CD4-positive, alpha-beta T cell treated with Interferon alpha-2 for 1 hour (primary cell): ENCODE measurements at regions not wholly inside any gene's neighbourhood (a gene's known extent, or its start where the extent isn't known, plus 50 kb on each side); places are given as distances from the start of the nearest gene placed in this dataset.
"Not testable (repeated sequence)": the region's sequence is repeated elsewhere in the genome, so short reads cannot be mapped to it uniquely, and the experiment has no call there.

Experiments used
- DNase-seq, 2 donors: peaks; one replicate each; pipeline ENCODE4 v3.0.0-alpha.2; 2020 to 2022

- no peak for DNase-seq
Measured at GRCh38 chr7:98778421-98778820, 91.4 kb downstream of the TMEM130 start.

DNA sequence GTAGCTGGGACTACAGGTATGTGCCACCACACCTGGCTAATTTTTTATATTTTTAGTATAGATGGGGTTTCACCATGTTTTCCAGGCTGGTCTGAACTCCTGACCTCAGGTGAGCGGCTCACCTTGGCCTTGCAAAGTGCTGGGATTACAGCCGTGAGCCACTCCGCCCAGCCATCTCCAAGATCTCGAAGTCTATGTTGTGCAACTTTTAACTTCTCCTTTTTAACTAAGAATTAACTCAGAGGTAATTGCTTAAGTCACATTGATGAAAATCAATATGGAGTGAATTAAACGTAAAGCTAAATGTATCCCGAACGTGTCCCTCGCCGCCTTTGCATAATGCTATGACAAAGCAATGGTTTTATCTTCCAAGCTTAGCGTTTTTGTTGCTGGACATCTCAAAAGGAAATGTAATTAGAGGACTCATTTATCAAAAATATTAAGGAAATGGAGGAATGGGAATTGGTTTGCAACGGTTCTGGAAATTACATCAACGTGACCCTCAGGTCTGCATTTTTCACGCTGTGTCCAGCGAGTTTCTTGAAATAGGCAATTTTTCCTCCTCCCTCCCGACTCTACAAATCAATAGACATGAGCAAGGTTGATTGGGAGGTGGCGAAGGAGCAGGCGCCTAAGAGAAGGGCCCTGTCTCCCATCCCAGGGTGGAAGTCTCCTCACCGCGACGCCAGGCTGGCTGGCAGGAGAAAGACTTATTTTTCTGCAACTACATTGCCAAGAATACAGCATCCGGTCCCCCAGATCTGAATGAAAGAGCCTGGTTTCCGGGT, 89.8 kb downstream of the TMEM130 start:
- no peak for DNase-seq

- DNase-seq = no peak
Measured at GRCh38 chr7:98784216-98784785, 85.5 kb downstream of the TMEM130 start.

- DNase-seq = no peak
Measured at GRCh38 chr7:98785929-98786571, 83.8 kb downstream of the TMEM130 start.

DNA sequence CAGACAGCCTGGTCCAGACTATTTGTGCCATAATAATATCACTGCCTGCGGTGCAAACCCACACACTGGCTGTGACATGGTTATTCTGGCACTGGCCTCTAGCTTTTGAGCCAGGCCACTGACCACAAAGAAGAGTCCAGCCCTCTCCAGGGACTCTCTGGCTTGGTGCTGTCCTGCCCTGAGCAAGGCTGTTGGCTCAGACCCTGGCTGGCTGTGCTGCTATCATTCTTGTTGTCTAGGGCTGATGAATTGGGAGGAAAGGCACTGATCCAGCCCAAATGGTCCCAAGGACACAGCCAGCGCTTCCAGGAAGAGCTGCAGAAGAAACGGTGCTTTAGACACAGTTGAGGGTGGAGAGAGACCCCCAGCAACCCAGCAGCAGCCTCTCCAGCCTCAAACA, 80.8 kb downstream of the TMEM130 start:
- DNase-seq = no peak

GRCh38 chr7:98794453-98794852, 75.4 kb downstream of the TMEM130 start:
- DNase-seq = not testable (repeated sequence)

- DNase-seq = no peak
Measured at GRCh38 chr7:98795741-98796493, 73.9 kb downstream of the TMEM130 start.
